BJ (cell line): ENCODE measurements at regions not wholly inside any gene's neighbourhood (a gene's known extent, or its start where the extent isn't known, plus 50 kb on each side); places are given as distances from the start of the nearest gene placed in this dataset.

Source experiments
- CTCF ChIA-PET: fragments of 350-600 bp; formaldehyde crosslinking; extraction: SDS; loops from one replicate; lab custom pipeline; 2021; ENCODE audit warnings: antibody characterized with exemption, inconsistent platforms; lab: Yijun Ruan, JAX
- POLR2A ChIA-PET: fragments of 300-600 bp; sonication (Branson Sonifier 250); formaldehyde crosslinking; extraction: SDS; loops from one replicate; lab custom pipeline; 2021; ENCODE audit warnings: antibody characterized with exemption; lab: Charles Lee
- DNase-seq: peaks from one replicate; pipeline ENCODE4 v3.0.0-alpha.2; 2011; ENCODE audit warnings: low read depth
- H3K27me3 ChIP-seq: 2 replicates; pipeline ENCODE4 v1.6.0; 2011; ENCODE audit warnings: low read length; ENCODE audit not compliant: control insufficient read depth, insufficient read depth
- H3K36me3 ChIP-seq: 2 replicates; pipeline ENCODE4 v1.5.1; 2011; ENCODE audit warnings: low read length; ENCODE audit not compliant: control insufficient read depth, insufficient read depth
- H3K4me3 ChIP-seq: 2 replicates; pipeline ENCODE4 v1.5.1; 2011; ENCODE audit warnings: low read depth, mild to moderate bottlenecking, control low read depth, low read length
- CTCF ChIP-seq: IDR thresholded peaks from 2 replicates; pipeline ENCODE4 v1.5.1; 2011; ENCODE audit warnings: low read depth, mild to moderate bottlenecking, control low read depth, inconsistent platforms, low read length, moderate library complexity; ENCODE audit not compliant: insufficient read depth

- no peak for DNase-seq
- Histone ChIP-seq H3K36me3 (no peaks in the 10 kb centered on the region), H3K4me3 (no peak overlapping the region), H3K27me3 (no peaks in the 10 kb centered on the region)
- no peak for TF ChIP-seq CTCF
- POLR2A ChIA-PET: no interaction called here
- CTCF ChIA-PET: interaction anchor here (0.6 kb wide), 1 partner anchor 388 kb away, joined by 3 read pairs; no protein-coding TSS in a partner anchor
Measured at GRCh38 chr11:109735128-109735527, 313.1 kb downstream of the C11orf87 start.

GRCh38 chr11:109739379-109739778, 317.4 kb downstream of the C11orf87 start:
- no peak for DNase-seq
- Histone ChIP-seq H3K4me3 (no peak overlapping the region), H3K27me3 (no peaks in the 10 kb centered on the region), H3K36me3 (no peaks in the 10 kb centered on the region)
- POLR2A ChIA-PET: no interaction called here
- no peak for TF ChIP-seq CTCF
- CTCF ChIA-PET: no interaction called here

- no peaks in the 10 kb centered on the region for H3K27me3 ChIP-seq
- POLR2A ChIA-PET: no interaction called here
- no peaks in the 10 kb centered on the region for H3K36me3 ChIP-seq
- DNase-seq: no peak
- no peak overlapping the region for H3K4me3 ChIP-seq
- CTCF ChIA-PET: interaction anchor here (1.4 kb wide), 1 partner anchor 10 kb away, joined by 3 read pairs; no protein-coding TSS in a partner anchor
- TF ChIP-seq CTCF: no peak
Measured at GRCh38 chr11:109745996-109746625, 324.1 kb downstream of the C11orf87 start.

- DNase-seq: no peak
- Histone ChIP-seq H3K4me3 (no peak overlapping the region), H3K27me3 (no peaks in the 10 kb centered on the region), H3K36me3 (no peaks in the 10 kb centered on the region)
- POLR2A ChIA-PET: no interaction called here
- no peak for TF ChIP-seq CTCF
- CTCF ChIA-PET: no interaction called here
Measured at GRCh38 chr11:109747839-109748238, 325.8 kb downstream of the C11orf87 start.

- no peak for DNase-seq
- no peaks in the 10 kb centered on the region for H3K36me3 ChIP-seq
- H3K27me3 ChIP-seq: no peaks in the 10 kb centered on the region
- no peak overlapping the region for H3K4me3 ChIP-seq
- ChIA-PET POLR2A (no interaction called here), CTCF (no interaction called here)
- TF ChIP-seq CTCF: no peak
Measured at GRCh38 chr11:109749476-109749875, 327.5 kb downstream of the C11orf87 start.
